DMS153 treated with DMSO at 0.1 percent for 48 hours (cell line): ENCODE measurements at regions not wholly inside any gene's neighbourhood (a gene's known extent, or its start where the extent isn't known, plus 50 kb on each side); places are given as distances from the start of the nearest gene placed in this dataset.
"Not testable (repeated sequence)": the region's sequence is repeated elsewhere in the genome, so short reads cannot be mapped to it uniquely, and the experiment has no call there.

Experiments
- DNase-seq: peaks from one replicate; lab custom pipeline; 2025; ENCODE audit not compliant: unreplicated experiment; lab: John Stamatoyannopoulos, UW

DNA sequence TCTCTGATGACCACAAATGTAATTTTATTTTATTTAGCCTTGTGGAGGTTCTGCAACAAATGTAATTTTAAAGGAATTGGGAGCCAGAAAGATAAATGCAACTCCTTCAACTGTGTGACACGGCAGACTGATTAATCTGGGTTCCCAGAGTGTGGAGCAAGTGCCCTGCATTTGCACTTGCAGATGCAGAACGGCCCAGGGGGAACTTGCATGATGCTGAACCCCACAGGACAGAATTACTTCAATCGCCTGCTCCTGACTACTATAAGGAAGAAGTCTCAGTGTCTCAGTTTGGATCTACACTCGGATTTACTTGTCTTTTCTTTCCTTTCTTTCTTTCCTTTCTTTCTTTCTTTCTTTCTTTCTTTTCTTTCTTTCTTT lies 107.2 kb upstream of the ACBD5 start:
- not testable (repeated sequence) for DNase-seq

DNA sequence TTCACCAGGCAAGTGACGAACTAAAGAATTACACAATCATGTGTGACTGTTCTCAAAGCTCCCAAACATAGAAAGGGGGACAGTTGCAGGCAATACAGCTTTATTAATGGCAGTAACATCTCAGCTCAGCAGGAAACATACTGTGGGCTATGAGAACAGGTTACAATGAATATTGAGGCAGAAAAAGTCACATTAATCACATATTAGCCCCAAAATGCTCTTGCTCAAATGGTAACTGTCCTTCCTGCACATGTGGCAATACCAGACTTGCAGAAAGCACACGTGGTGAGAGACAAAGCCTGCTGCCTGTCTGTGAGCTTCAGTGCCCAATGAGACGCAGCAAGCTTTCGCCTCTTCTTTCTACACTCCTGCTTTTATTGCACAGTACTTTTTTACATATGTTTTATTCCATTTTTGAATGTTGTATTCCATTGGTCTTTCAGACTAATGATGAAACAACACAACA lies 104.9 kb upstream of the ACBD5 start:
- DNase-seq: no peak

DNA sequence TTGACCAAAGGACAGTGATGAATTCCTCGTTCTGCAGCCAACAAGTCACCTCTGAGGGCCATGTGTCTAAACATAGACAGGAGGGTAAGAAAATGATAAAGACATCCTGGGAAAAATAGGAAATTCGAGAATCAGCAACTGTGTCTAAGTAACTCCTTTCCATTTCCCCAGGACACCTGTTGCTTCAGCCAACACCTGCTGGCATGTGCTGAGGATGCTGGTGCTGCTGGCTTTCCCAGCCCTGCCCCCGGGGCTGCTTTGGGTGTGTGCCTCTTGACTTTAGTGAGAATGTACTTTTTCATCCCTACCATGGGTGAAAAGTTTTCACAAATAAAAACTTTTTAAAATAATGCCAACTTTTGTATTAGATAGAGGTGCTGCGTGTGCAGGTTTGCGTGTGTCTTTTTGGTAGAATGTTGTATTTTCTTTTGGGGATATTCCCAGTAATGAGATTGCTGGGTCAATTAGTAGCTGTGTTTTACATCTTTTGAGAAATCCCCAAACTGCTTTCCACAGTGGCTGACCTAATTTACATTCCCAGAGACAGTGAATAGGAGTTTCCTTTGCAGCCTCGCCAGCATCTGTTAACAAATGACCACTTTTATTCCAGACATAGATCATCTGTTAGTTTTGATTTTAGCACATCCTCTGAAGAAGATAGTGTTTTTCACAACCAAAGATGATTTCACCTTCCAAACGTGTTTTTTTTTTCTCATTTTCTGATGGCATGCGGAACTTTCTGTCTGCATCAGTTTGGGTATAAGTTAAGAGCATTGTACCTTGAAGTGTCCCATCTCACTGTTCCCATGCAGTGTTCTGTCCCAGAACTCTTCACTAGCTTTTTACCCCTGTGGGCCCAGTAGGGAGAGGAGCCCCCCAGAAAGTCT lies 104.2 kb upstream of the ACBD5 start:
- DNase-seq: no peak

DNA sequence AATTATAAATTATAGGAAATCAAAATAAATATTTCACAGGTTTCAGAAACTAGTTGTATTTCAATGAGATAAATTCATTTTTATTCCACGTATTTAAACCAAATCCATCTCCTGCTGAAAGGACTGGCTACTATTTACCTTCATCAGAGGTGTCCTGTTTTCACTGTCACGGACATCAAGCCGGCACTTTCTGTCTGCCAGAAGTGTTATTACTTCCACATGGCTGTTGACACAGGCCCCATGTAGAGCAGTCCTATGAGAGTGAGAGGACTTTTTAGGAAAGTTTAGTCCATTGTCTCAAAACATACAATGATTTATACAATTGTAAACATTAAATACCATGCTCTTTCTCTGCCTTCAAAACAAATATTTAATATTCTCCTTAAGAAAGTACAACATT lies 100.4 kb upstream of the ACBD5 start:
- DNase-seq: no peak

DNA sequence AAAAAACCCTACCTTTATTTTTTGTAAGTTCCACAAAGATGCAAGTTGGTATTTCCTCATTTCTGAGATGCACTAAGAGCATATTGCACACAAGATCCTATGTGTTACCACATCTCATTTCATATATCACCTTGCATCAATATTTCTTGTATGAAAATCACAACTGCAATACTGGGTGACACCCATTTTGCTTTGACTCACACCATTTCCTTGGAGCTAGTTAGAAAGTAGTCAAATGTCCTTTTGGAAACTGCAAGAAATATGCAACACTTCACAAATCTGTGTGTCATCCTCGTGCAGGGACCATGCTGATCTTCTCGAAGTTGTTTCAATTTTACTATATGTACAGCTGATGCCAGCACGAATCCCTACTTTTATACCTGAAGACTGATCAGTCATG lies 94.6 kb upstream of the ACBD5 start:
- DNase-seq: not testable (repeated sequence)

DNA sequence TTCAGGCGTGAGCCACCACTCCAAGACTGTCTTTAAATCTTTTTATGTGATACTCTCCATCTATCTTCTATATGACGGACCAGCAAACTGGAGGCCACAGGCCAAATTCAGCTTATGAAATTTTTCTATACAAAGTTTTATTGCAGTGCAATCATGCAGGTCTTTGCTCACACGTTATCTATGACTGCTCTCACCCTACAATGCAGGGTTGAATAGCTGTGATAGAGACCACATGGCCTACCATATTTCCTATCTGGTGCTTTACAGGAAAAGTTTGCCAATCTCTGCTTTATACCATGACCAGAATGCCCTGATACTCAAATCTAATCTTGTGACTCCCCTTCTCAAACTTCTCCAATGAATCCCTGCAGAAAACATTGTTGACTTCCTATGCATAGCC lies 89.5 kb upstream of the ACBD5 start:
- no peak for DNase-seq

DNA sequence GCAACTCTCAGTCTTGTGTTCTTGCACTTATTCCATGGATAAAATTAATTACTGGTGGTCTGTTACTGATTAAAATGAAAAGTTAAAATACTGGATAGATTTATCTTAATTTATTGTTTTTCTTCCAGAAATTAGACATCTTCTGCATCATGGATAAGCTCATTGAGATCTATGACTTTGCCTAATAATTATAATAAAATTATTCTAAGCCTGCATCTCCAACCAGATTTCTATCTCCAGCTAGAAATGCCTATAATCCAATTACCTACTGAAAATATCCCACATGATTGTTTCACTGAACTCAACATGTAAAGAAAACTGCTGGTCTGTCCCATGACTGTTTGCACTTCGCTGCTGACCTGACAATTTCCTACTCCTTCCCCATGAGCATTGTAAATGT lies 88.3 kb upstream of the ACBD5 start:
- no peak for DNase-seq

DNA sequence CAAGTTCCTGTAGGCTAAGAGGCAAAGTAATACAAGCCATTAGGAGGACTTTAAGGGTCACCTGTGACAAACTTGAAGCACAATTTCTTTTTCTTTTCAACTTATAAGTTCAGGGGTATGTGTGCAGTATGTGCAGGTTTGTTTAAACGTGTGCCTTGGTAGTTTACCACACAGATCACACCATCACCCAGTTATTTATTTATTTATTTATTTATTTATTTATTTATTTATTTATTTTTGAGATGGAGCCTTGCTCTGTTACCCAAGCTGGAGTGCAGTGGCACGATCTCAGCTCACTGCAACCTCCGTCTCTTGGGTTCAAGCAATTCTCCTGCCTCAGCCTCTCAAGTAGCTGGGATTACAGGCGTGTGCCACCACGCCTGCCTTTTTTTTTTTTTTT lies 86.2 kb upstream of the ACBD5 start:
- DNase-seq: not testable (repeated sequence)

DNA sequence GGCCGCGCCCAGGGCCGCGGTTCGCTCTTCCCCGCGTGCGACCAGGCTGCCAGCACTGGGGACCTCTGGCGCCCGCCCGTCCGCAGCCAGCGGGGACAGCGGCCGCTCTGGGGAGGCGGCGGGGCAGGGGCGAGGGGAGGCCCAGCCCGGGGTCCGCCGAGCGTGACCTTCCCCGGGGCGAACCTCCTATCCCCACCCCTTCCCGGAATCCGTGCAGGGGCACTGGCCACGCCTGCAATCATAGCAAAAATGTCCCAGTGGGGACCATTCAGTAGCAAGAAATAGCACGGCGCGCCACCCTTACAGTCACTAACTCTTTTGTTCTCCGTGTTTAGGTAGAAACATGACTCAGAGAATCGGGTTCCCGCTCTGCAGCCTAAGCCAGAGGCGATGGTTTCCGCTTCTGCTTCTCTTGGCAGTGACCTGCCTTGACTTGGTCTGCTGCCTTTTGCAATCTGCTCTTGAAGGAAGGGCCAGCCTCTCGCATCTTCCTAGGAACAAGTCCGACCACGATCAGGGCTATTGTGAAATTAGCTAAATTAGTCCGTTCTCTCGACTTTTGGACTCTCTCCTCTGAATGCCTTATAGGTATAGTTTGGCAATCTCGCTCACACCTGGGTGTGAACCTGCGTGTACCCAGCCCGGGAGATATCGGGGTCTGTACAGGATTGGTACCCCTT lies 79.3 kb upstream of the ACBD5 start:
- no peak for DNase-seq

DNA sequence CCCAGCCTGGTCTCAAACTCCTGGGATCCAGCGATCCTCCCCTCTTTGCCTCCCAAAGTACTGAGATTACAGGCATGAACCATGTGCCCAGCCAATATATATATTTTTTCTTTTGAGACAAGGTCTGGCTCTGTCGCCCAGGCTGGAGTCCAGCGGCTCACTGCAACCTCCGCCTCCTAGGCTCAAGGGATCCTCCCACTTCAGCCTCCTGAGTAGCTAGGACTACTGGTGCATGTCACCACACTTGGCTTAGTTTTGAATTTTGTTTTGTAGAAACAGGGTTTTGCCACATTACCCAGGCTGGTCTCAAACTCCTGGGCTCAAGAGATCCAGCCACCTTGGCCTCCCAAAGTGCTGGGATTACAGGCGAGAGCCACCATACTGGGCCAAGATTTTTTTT lies 78.5 kb upstream of the ACBD5 start:
- DNase-seq: not testable (repeated sequence)

DNA sequence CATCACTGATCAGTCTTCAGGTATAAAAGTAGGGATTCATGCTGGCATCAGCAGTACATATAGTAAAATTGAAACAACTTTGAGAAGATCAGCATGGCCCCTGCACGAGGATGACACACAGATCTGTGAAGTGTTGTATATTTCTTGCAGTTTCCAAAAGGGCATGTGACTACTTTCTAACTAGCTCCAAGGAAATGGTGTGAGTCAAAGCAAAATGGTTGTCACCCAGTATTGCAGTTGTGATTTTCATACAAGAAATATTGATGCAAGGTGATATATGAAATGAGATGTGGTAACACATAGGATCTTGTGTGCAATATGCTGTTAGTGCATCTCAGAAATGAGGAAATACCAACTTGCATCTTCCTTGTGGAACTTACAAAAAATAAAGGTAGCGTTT lies 74.5 kb upstream of the ACBD5 start:
- DNase-seq: not testable (repeated sequence)

DNA sequence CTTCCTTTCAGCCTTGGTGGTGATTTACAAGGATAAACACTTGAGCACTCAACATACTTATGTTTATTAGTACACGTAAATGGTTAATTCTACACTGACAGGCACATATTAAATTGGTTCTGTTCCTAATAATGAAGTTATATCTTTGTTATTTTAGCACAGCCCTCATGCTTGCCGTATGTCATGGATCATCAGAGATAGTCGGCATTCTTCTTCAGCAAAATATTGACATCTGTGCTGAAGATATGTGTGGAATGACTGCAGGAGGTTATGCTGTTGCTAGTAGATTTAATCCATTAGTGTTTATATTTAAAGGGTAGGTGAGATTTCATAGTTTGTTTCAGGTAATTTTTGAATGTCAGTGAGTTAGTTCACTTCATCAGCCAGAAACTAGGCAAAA lies 73.0 kb upstream of the ACBD5 start:
- DNase-seq: not testable (repeated sequence)

DNA sequence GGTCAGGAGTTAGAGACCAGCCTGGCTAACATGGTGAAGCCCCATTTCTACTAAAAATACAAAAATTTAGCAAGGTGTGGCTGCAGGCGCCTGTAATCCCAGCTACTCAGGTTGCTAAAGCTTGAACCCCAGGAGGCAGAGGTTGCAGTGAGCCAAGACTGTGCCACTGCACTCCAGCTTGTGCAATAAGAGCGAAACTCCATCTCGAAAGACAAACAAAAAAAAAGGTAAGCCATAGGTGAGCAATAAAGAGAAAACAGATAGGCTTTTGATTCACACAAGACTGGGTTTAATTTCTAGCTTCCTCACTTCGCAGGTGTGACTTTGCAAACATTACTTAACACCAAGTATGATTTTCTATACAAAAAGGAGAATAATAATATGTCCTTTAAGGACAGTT lies 72.3 kb upstream of the ACBD5 start:
- no peak for DNase-seq

DNA sequence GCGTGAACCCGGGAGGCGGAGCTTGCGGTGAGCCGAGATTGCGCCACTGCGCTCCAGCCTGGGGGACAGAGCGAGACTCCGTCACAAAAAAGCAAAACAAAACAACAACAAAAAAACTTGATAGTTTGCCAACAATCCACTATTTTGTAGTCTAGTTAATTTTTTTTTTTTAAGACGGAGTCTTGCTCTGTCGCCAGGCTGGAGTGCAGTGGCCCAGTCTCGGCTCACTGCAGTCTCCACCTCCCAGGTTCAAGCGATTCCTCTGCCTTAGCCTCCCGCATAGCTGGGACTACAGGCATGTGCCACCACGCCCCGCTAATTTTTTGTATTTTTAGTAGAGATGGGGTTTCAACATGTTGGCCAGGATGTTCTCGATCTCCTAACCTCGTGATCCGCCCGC lies 71.2 kb upstream of the ACBD5 start:
- not testable (repeated sequence) for DNase-seq

DNA sequence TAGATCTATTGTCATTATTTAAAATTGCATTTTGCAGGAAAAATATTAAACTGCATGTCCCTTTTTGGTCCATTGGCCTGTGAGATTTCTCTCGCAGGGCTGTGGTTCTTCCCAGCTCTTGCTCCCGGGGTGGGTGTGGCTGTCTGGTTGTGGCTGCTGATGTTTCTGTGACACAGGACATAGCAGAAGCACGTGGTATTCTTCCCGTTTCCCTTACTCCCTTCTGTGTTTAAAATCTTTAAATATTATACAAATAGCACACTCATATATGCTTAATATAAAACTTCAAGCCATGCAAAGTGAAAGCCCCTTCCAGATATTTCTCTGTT lies 57.9 kb upstream of the ACBD5 start:
- DNase-seq: not testable (repeated sequence)

DNA sequence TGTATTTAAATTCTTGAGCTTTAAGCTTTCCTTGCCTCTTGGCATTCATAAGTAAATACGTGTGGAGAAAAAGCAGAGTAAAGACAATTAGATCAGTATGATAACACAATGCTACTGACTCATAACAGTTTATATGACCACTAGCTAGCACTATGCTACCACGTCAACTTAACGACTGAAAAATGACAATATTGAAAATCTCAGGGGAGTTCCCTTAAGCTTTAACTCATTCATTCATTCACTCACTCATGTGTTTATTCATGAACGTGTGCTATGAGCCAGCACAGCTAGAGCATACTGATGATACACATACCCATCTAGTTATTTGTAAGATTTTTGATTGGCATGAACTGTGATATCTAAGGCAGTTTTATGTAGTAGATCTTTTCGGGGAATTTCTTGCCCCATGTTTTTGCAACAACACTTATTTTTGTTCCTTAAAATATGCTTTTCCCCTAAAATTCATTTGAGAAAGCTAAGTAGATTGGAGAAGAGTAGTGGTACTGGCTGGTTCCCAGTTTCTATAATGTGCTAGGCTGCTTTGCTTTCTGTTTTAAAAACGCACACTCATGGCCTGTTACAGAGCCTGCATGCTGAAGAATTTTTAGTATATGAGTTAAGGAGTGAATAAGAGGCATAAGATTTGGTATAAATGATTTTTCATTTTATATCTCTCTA lies 57.4 kb upstream of the ACBD5 start:
- no peak for DNase-seq

DNA sequence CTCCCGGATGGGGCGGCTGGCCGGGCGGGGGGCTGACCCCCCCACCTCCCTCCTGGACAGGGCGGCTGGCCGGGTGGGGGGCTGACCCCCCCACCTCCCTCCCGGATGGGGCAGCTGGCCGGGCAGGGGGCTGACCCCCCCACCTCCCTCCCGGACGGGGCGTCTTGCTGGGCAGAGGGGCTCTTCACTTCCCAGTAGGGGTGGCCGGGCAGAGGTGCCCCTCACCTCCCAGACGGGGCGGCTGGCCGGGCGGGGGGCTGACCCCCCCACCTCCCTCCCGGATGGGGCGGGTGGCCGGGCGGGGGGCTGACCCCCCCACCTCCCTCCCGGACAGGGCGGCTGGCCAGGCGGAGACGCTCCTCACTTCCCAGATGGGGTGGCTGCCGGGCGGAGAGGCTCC lies 55.7 kb upstream of the ACBD5 start:
- not testable (repeated sequence) for DNase-seq

DNA sequence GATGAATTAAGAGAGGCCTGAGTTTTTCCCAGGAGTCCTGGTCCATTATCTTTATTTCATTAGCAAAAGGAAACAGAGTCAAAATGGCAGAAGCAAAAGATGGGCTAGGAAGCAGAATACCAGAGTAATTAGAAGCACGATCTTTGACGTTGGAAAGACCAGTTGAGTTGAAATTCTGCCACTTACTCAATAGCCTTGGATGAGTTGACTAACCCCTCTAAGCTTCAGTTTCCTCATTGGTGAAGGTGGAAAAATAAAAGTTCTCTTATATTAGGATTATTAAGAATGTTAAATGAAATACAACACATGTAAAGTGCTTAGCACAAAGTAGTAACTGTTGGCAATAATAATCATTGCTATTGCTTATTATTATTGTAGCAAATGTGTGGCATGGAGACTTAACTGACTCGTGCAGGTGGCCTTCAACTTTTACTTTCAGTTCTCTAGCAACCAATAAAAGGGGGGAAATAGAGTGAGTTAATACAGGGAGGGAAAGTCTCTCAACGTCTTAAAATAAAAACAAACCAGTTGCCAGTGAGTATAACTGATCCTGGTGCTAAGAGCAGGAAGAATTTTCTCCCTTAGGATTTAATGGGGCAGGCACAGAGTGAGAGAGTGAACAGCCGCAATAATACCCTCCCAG lies 50.8 kb upstream of the ACBD5 start:
- DNase-seq: not testable (repeated sequence)
